Stimulated activated CD8-positive, alpha-beta memory T cell treated with anti-CD3 and anti-CD28 coated beads, Interleukin-15, amount 100 ng/mL, for 4 hours (primary cell): ENCODE measurements at regions not wholly inside any gene's neighbourhood (a gene's known extent, or its start where the extent isn't known, plus 50 kb on each side); places are given as distances from the start of the nearest gene placed in this dataset.

Experiments used
- DNase-seq, 2 donors: peaks; one replicate each; pipeline ENCODE4 v3.0.0-alpha.2; 2020; ENCODE audit warnings: low read depth in 2 of 2

- no peak for DNase-seq
Observed at GRCh38 chr11:122451911-122452310, 203.6 kb upstream of the UBASH3B start.

DNA sequence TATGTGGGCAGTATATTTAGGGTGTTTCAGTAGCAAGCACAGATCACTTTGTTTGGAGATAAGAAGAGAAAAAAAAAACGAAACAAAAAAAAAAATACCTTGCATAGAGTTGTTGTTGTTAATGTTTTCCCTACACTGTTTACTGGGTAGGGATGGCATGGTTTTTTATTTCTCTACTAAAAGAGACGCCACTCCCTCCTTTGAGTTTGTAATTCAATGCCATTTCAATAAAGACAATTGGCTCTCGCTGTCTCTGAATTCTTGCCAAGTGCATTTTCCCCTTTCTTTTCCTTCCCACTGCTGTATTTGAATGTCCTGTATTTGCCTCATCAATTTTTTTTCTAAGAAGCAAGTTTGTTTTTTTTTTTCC, 213.9 kb upstream of the UBASH3B start:
- DNase-seq, result no peak

- no peak for DNase-seq
Observed at GRCh38 chr11:122440811-122441665, 214.5 kb upstream of the UBASH3B start.

GRCh38 chr11:122439866-122440810, 215.4 kb upstream of the UBASH3B start:
- no peak for DNase-seq

DNA sequence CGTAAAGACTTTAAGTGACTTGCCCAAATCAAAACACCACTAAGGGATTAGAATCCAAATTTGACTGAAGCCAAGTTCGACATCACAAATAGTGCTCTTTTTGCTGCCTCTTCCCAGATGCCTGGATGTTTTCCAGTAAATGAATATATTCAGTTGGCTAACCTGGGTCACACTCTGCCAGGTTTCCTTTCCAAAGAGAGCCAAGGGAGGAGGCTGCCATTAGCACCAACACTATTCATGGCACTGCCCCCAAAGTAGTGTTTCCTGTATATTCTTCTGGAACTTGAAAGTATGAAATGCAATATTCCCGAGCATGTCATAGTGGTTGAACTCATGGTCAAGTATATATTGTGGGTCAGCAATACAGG, 219.3 kb upstream of the UBASH3B start:
- DNase-seq, result no peak

DNA sequence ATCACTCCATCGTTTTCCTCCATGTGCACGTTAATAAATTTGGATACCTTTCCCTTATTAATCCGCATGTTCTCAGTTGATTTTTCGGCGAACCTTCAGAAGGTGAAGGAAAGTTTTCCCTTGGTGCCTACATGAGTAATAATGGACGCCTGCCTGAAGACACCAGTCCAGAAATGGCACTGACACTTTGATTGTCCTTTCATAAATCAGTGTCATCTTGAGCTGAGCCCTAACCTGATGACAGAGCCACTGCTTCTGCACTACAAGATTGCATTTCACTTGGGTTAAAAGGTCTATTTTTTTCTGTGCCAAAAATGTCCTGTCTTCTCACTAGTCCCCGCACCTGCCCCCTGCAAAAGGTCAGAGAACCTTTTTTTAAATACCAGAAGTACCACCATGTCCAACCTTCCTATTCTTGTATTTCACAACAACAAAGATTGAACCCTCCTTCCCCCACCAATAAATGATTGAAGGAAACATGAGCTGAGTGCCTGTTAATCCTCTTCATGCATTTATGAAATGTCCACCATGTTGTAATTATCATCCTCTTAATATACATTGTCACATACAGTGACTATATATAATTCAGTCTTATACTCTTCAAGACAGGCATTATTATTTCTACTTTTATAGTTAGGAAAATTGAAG, 219.9 kb upstream of the UBASH3B start:
- no peak for DNase-seq

DNA sequence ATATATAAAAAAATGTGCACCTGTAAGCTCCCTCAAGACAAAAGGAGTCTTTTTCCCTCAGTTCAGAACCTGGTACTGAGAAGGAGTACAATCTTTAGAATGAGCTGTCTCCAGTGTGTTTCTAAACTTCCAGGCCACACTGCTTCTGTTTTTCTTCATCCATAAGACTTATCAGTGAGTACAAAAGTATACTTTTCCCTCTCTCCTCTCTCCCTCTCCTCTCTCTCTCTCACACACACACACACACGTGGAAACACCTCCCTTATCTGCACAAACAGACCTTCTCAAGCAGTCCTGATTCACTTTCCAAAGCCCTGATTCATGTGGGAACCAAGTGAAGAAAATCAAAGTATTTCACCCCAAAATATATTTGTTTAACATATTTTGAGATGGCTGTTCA, 220.7 kb upstream of the UBASH3B start:
- no peak for DNase-seq

DNA sequence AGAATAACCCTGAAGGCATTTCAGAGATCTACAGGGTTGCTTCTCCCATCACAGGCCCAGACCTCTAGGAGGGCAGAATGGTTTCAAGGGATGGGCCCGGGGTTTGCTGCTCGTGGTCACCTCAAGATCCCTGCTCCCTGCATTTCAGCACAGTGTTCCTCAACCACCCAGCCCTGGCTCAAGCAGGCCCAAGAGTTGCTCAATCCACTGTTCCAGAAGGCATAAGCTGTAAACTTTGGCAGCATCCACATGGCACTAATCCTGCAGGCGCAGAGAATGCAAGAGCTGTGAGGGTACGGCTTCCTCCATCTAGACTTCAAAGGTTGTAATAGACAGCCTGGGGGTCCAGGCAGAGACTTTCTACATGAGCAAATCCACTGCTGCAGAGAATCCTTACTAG, 225.0 kb upstream of the UBASH3B start:
- DNase-seq, result no peak

GRCh38 chr11:122426073-122426472, 229.4 kb upstream of the UBASH3B start:
- no peak for DNase-seq

- no peak for DNase-seq
Observed at GRCh38 chr11:122424636-122425035, 230.9 kb upstream of the UBASH3B start.

- DNase-seq, result no peak
Observed at GRCh38 chr11:122423886-122424285, 231.6 kb upstream of the UBASH3B start.

DNA sequence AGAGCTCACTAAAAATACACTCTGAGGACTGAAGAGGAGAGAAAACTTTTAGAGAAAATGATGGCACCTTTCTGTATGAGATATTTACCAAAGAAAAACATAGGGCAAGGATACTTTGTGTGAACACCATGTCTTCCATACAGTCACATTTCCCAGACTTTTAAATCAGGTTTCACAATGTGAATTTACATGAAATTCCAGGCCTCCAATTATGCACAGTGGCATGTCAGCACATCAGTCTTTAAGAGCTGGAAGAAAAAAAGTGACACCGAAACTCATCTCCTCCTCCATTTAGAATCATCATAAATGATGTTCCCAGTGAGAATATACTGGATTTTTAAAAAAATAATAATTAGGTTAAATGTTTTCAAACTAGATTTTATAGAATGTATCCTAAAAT, 232.2 kb upstream of the UBASH3B start:
- DNase-seq, result no peak

- DNase-seq, result no peak
Observed at GRCh38 chr11:122422682-122423081, 232.8 kb upstream of the UBASH3B start.

GRCh38 chr11:122421702-122422101, 233.8 kb upstream of the UBASH3B start:
- no peak for DNase-seq

DNA sequence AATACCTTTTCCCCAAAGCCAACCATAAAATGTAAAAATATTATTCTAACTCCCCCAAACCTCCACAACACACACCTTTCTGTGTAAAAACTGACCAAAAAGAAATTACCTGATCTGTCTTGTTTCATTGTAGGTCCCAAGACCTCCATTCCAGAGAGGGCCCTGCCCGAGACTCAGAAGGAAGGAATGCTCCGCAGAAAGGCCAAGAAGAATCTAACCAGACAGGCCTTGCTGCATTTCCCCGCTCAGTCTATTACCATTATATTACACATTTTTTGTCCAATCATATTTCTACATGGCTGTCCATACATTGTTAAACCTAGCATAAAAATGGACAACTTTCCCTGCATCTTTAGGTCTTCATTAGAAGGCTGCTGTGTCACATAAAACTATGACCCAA, 237.5 kb upstream of the UBASH3B start:
- DNase-seq, result no peak

GRCh38 chr11:122414406-122415018, 241.0 kb upstream of the UBASH3B start:
- no peak for DNase-seq

GRCh38 chr11:122413677-122414076, 241.8 kb upstream of the UBASH3B start:
- DNase-seq, result no peak

GRCh38 chr11:122412581-122412980, 242.9 kb upstream of the UBASH3B start:
- DNase-seq, result no peak

DNA sequence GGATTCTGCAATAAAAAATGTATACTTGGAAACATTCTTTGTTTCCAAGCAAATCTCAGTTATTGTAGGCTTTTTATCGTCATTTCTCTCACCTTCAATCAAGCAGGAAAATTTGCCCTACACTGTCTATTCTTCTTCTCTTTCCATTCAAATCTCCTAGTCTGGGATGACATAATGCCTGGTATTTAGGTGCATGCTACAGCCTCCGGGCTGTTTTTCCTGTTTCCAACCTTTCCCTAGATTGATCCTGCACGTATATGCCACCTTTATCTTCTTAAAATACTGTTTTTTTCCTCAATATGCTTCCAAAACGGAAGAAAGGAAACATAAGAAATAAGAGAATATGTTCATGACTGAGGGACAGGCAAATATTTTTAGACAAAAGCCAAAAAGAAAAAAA, 249.1 kb upstream of the UBASH3B start:
- no peak for DNase-seq

DNA sequence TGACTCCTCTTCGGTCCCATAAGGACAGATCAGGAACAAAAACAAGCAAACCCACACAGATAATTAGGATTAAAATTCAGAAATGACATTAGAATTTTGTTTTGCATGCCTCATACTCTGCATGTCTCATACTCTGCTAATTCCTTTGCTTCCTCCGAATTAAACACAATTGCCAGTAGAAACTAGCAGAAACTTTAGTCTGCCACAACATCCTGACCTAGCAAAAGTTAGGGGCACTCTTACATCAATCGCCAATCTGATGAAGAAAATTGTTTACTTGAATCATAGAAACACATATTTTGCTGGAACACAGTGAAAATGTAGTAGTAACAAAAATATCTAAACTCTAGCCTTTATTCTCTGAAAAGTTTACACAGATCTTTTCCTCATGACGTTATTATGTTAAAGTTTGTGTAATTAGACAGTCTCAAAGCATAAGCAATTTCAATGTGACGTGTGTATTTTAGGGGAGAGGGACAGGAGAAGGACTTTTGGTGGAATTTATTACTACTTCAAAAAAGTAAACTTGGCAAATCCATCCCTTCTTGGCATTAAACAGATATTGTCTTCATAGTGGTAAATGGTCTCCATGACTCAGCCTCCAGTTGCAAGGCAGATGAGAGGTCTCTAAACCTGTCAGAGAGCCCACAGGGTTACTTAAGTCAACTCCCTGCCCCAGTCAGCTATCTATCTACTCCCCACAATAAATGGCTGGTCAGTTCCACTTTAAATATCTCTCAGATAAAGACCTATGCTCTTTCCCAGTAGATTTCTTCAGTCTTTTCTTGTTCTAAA, 249.8 kb upstream of the UBASH3B start:
- no peak for DNase-seq

GRCh38 chr11:122404571-122404970, 251.0 kb upstream of the UBASH3B start:
- DNase-seq, result no peak
